ENCODE measurements at regions not wholly inside any gene's neighbourhood (a gene's known extent, or its start where the extent isn't known, plus 50 kb on each side); places are given as distances from the start of the nearest gene placed in this dataset.

- Histone ChIP-seq H3K9me1 (ENCODE audit: control insufficient read depth, insufficient read depth, low read length) (no peaks in the 10 kb centered on the region), H3K9ac (ENCODE audit: insufficient read depth in 1 of 2, low read depth in 2 of 2, low read length in 2 of 2) (no peak overlapping the region), H2AFZ (ENCODE audit: low read depth, low read length) (no peak overlapping the region), H3K79me2 (ENCODE audit: control insufficient read depth, insufficient read depth, low read length) (no peaks in the 10 kb centered on the region), H4K20me1 (replicated peaks; ENCODE audit: control insufficient read depth, insufficient read depth, low read length) (no peaks in the 10 kb centered on the region), H3K27ac (ENCODE audit: extremely low read depth, low read depth, low read length) (no peak overlapping the region), H3K9me3 (replicated peaks; ENCODE audit: control insufficient read depth, insufficient read depth, low read depth, low read length) (no peaks in the 10 kb centered on the region), H3K4me3 (no peak overlapping the region), H3K36me3 (ENCODE audit: control insufficient read depth, insufficient read depth, low read length) (no peaks in the 10 kb centered on the region), H3K4me1 (replicated peaks in 1 of 2; ENCODE audit: control insufficient read depth in 2 of 2, insufficient read depth in 2 of 2, low read length in 2 of 2) (no peaks in the 10 kb centered on the region), H3K4me2 (ENCODE audit: insufficient read depth, low read length) (no peak overlapping the region), H3K27me3 (ENCODE audit: control insufficient read depth in 2 of 2, insufficient read depth in 2 of 2, low read length in 2 of 2) (no peaks in the 10 kb centered on the region)
- no TSS peak for BruUV-seq (replicated peaks)
- TF ChIP-seq, protein P1, sequence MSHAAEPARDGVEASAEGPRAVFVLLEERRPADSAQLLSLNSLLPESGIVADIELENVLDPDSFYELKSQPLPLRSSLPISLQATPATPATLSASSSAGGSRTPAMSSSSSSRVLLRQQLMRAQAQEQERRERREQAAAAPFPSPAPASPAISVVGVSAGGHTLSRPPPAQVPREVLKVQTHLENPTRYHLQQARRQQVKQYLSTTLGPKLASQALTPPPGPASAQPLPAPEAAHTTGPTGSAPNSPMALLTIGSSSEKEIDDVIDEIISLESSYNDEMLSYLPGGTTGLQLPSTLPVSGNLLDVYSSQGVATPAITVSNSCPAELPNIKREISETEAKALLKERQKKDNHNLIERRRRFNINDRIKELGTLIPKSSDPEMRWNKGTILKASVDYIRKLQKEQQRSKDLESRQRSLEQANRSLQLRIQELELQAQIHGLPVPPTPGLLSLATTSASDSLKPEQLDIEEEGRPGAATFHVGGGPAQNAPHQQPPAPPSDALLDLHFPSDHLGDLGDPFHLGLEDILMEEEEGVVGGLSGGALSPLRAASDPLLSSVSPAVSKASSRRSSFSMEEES (CRISPR knock-in tag; IDR thresholded peaks at IDR 0.05) = peak; percentile 90
- TF ChIP-seq SREBF2 (CRISPR knock-in tag; IDR thresholded peaks at IDR 0.05) = no peak
- TF ChIP-seq SNAPC5 (CRISPR knock-in tag; IDR thresholded peaks at IDR 0.05) = no peak
- TF ChIP-seq, protein P2, sequence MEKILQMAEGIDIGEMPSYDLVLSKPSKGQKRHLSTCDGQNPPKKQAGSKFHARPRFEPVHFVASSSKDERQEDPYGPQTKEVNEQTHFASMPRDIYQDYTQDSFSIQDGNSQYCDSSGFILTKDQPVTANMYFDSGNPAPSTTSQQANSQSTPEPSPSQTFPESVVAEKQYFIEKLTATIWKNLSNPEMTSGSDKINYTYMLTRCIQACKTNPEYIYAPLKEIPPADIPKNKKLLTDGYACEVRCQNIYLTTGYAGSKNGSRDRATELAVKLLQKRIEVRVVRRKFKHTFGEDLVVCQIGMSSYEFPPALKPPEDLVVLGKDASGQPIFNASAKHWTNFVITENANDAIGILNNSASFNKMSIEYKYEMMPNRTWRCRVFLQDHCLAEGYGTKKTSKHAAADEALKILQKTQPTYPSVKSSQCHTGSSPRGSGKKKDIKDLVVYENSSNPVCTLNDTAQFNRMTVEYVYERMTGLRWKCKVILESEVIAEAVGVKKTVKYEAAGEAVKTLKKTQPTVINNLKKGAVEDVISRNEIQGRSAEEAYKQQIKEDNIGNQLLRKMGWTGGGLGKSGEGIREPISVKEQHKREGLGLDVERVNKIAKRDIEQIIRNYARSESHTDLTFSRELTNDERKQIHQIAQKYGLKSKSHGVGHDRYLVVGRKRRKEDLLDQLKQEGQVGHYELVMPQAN (IDR thresholded peaks at IDR 0.05; ENCODE audit: borderline replicate concordance) = no peak
- no peak for TF ChIP-seq C11orf30 (IDR thresholded peaks at IDR 0.05; ENCODE audit: low read depth)
- no peak for TF ChIP-seq ZBTB40 (IDR thresholded peaks at IDR 0.05)
- TF ChIP-seq ZBTB40 (CRISPR knock-in tag; IDR thresholded peaks at IDR 0.05) = no peak
- under 1% methylated on average over 5 of the region's 5 CpGs for WGBS (ENCODE audit: insufficient coverage, low coverage, missing lambda C conversion rate)
- DNase-seq (ENCODE audit: extremely low read depth in 1 of 4, low spot score in 3 of 4) = no peak
- intact Hi-C loops (cut with micrococcal nuclease) (no loop called here), in situ Hi-C loops (cut with MboI) (no loop called here)
- ChIA-PET CTCF (ENCODE audit: low intra/inter-chr PET ratio) (no interaction called here), POLR2A (no interaction called here)
- FAIRE-seq = no peak
- no peak for ATAC-seq
Observed at GRCh38 chr3:6266135-6266534, 594.8 kb upstream of the GRM7 start.
